ENCODE measurements at regions not wholly inside any gene's neighbourhood (a gene's known extent, or its start where the extent isn't known, plus 50 kb on each side); places are given as distances from the start of the nearest gene placed in this dataset.
"Not testable (repeated sequence)": the region's sequence is repeated elsewhere in the genome, so short reads cannot be mapped to it uniquely, and the experiment has no call there.

DNA sequence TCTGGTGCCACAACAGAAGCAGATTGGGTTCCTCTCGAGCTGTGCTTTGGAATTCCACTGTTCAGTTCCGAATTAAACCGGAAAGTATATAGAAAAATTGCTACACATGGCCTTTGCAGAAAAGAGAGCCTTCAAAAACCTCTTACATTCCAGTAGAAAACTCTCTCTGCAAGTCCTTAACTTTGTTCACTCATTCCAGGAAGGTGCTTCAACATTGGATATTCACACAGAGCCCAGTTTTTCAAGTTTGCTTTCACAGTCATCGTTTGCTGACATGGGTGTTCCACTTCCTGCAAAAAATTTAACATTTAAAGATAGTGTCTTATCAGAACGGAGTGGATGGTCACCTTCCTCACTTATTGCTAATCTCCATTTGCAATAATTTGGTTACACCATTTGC lies 93.7 kb downstream of the PPIAL4C start:
- H3K18ac ChIP-seq (ENCODE audit: extremely low read depth, low read length); H4K8ac ChIP-seq (ENCODE audit: extremely low read depth, insufficient read depth, low read length); H3K9me3 ChIP-seq (ENCODE audit: insufficient read depth in 2 of 2, low read depth in 1 of 2, low read length in 1 of 2); H3K14ac ChIP-seq (ENCODE audit: insufficient read length); H3K4me3 ChIP-seq (ENCODE audit: extremely low read depth in 1 of 4, insufficient read depth in 2 of 4, low read depth in 3 of 4, low read length in 4 of 4); H2AK5ac ChIP-seq (ENCODE audit: low read depth, low read length); FAIRE-seq; H3K79me1 ChIP-seq (ENCODE audit: low read depth, low read length); H2BK20ac ChIP-seq (ENCODE audit: low read length); H2BK12ac ChIP-seq (ENCODE audit: low read depth, low read length); H4K91ac ChIP-seq (replicated peaks; ENCODE audit: insufficient read length, low read length); H3K4ac ChIP-seq (replicated peaks; ENCODE audit: insufficient read length, low read depth, low read length); POLR2A ChIA-PET (ENCODE audit: partially characterized antibody); H3K79me2 ChIP-seq (ENCODE audit: control insufficient read depth in 1 of 2, insufficient read depth in 2 of 2, low read length in 2 of 2); H3K4me2 ChIP-seq (ENCODE audit: insufficient read depth in 1 of 2, low read depth in 2 of 2, low read length in 2 of 2); H3K56ac ChIP-seq (replicated peaks; ENCODE audit: insufficient read length, low read depth, low read length); H3K27ac ChIP-seq (ENCODE audit: low read depth, low read length); H3K23ac ChIP-seq (ENCODE audit: insufficient read length); H3K4me1 ChIP-seq (replicated peaks in 1 of 4; ENCODE audit: control insufficient read depth in 3 of 4, insufficient read depth in 4 of 4, low read length in 3 of 4); H2BK5ac ChIP-seq (ENCODE audit: low read depth, low read length); H2BK120ac ChIP-seq (replicated peaks; ENCODE audit: low read depth, low read length); H4K5ac ChIP-seq (ENCODE audit: insufficient read length, low read depth, low read length); H3K23me2 ChIP-seq (ENCODE audit: low read depth, low read length); H3K27me3 ChIP-seq (replicated peaks in 1 of 4; ENCODE audit: control insufficient read depth in 3 of 4, extremely low read depth in 1 of 4, insufficient read depth in 3 of 4, low read length in 3 of 4); H4K20me1 ChIP-seq (replicated peaks in 1 of 2; ENCODE audit: control insufficient read depth in 1 of 2, insufficient read depth in 2 of 2, low read length in 2 of 2); H3K36me3 ChIP-seq (ENCODE audit: control insufficient read depth in 2 of 4, insufficient read depth in 4 of 4, low read length in 3 of 4); DNase-seq (ENCODE audit: low read depth in 1 of 2, low spot score in 2 of 2); H2AFZ ChIP-seq (ENCODE audit: low read length); CTCF ChIA-PET (ENCODE audit: partially characterized antibody); H2BK15ac ChIP-seq (ENCODE audit: low read length); H3K9ac ChIP-seq (replicated peaks in 1 of 4; ENCODE audit: extremely low read depth in 1 of 4, low read depth in 3 of 4, low read length in 3 of 4): not testable (repeated sequence)
- WGBS, 2 experiments (ENCODE audit: extremely low coverage in 1 of 2, insufficient coverage in 1 of 2, insufficient read length in 1 of 2, insufficient replicate concordance in 2 of 2, low coverage in 1 of 2, low lambda C conversion rate in 2 of 2, missing lambda C conversion rate in 1 of 2): 85% methylated on average over 5 of the region's 5 CpGs; no CpG with 5 or more reads in 1 of the 2 experiments

DNA sequence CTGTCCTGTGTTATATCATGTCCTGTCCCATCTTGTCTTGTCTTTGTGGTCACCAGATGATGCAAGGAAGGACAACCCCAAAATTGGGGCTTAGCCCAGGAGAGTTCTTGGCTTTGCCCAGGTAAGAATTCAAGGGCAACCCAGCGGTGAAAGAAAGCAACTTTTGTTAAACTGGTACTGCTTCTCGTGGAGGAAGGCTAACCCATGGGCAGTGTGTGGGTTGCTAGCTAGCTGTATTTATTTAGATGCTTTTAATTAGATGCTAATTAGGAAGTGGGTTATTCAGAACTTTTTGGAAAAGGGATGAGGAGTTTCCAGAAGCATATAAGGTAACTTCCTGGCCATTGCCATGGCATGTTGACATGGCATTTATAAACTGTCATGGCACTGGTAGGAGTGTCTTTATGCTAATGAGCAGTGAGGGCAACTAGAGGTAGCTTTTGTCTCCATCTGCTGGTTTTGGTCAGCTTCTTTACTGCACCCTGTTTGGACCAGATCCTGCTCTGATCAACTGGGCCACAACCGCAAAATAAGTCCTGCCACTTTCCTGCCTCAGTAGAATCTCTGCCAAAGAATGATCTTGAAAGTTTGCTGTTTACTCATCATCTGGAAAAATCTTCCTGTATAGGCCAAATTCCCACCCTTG lies 95.8 kb upstream of the FCGR1A start:
- H3K4me1 ChIP-seq (replicated peaks in 1 of 4; ENCODE audit: control insufficient read depth in 3 of 4, insufficient read depth in 4 of 4, low read length in 3 of 4); CTCF ChIA-PET (ENCODE audit: partially characterized antibody); H2BK15ac ChIP-seq (ENCODE audit: low read length); DNase-seq (ENCODE audit: low read depth in 1 of 2, low spot score in 2 of 2); H2BK20ac ChIP-seq (ENCODE audit: low read length); H3K4ac ChIP-seq (replicated peaks; ENCODE audit: insufficient read length, low read depth, low read length); H3K23ac ChIP-seq (ENCODE audit: insufficient read length); H3K36me3 ChIP-seq (ENCODE audit: control insufficient read depth in 2 of 4, insufficient read depth in 4 of 4, low read length in 3 of 4); H3K14ac ChIP-seq (ENCODE audit: insufficient read length); H3K9me3 ChIP-seq (ENCODE audit: insufficient read depth in 2 of 2, low read depth in 1 of 2, low read length in 1 of 2); H3K27me3 ChIP-seq (replicated peaks in 1 of 4; ENCODE audit: control insufficient read depth in 3 of 4, extremely low read depth in 1 of 4, insufficient read depth in 3 of 4, low read length in 3 of 4); H2BK5ac ChIP-seq (ENCODE audit: low read depth, low read length); H4K8ac ChIP-seq (ENCODE audit: extremely low read depth, insufficient read depth, low read length); H3K23me2 ChIP-seq (ENCODE audit: low read depth, low read length); H3K79me1 ChIP-seq (ENCODE audit: low read depth, low read length); H4K20me1 ChIP-seq (replicated peaks in 1 of 2; ENCODE audit: control insufficient read depth in 1 of 2, insufficient read depth in 2 of 2, low read length in 2 of 2); H2AK5ac ChIP-seq (ENCODE audit: low read depth, low read length); H3K9ac ChIP-seq (replicated peaks in 1 of 4; ENCODE audit: extremely low read depth in 1 of 4, low read depth in 3 of 4, low read length in 3 of 4); H3K4me2 ChIP-seq (ENCODE audit: insufficient read depth in 1 of 2, low read depth in 2 of 2, low read length in 2 of 2); H4K91ac ChIP-seq (replicated peaks; ENCODE audit: insufficient read length, low read length); H3K18ac ChIP-seq (ENCODE audit: extremely low read depth, low read length); H3K56ac ChIP-seq (replicated peaks; ENCODE audit: insufficient read length, low read depth, low read length); H2BK12ac ChIP-seq (ENCODE audit: low read depth, low read length); H3K79me2 ChIP-seq (ENCODE audit: control insufficient read depth in 1 of 2, insufficient read depth in 2 of 2, low read length in 2 of 2); H3K27ac ChIP-seq (ENCODE audit: low read depth, low read length); POLR2A ChIA-PET (ENCODE audit: partially characterized antibody); H3K4me3 ChIP-seq (ENCODE audit: extremely low read depth in 1 of 4, insufficient read depth in 2 of 4, low read depth in 3 of 4, low read length in 4 of 4); H2AFZ ChIP-seq (ENCODE audit: low read length); H4K5ac ChIP-seq (ENCODE audit: insufficient read length, low read depth, low read length); H2BK120ac ChIP-seq (replicated peaks; ENCODE audit: low read depth, low read length): not testable (repeated sequence)
- WGBS, 2 experiments (ENCODE audit: extremely low coverage in 1 of 2, insufficient coverage in 1 of 2, insufficient read length in 1 of 2, insufficient replicate concordance in 2 of 2, low coverage in 1 of 2, low lambda C conversion rate in 2 of 2, missing lambda C conversion rate in 1 of 2): no CpG with 5 or more reads among the region's 3 CpGs
- FAIRE-seq: peak; percentile 60
